HEK293 (cell line): ENCODE measurements at regions not wholly inside any gene's neighbourhood (a gene's known extent, or its start where the extent isn't known, plus 50 kb on each side); places are given as distances from the start of the nearest gene placed in this dataset.

ENCODE experiments used
- CTCF ChIA-PET: fragments of 350-600 bp; formaldehyde crosslinking; extraction: SDS; loops from one replicate; lab custom pipeline; 2021; ENCODE audit warnings: antibody characterized with exemption; lab: Yijun Ruan, JAX
- POLR2A ChIA-PET: fragments of 300-600 bp; formaldehyde crosslinking; extraction: SDS; loops from one replicate; lab custom pipeline; 2020; ENCODE audit warnings: antibody characterized with exemption, inconsistent platforms; lab: Yijun Ruan, JAX
- H3K27ac ChIP-seq: fragments of 200-500 bp; sonication (Bioruptor generic); 2 replicates; pipeline ENCODE4 v1.5.1; 2014; ENCODE audit warnings: low read depth, low read length, control low read depth, inconsistent platforms; ENCODE audit errors: extremely low read depth
- H3K36me3 ChIP-seq, 2 experiments: fragments of 200-500 bp in 1 of 2; sonication (Bioruptor generic) in 1 of 2; 1 replicate in 1 of 2; 2 replicates in 1 of 2; pipeline ENCODE4 v1.5.1; 2014 to 2017; ENCODE audit warnings: inconsistent platforms in 2 of 2, low read length in 2 of 2; ENCODE audit not compliant: control insufficient read depth in 2 of 2, insufficient read depth in 1 of 2
- H3K4me1 ChIP-seq: fragments of 200-500 bp; sonication (Bioruptor generic); 2 replicates; pipeline ENCODE4 v1.5.1; 2014; ENCODE audit warnings: mild to moderate bottlenecking, low read length, inconsistent platforms; ENCODE audit not compliant: control insufficient read depth, insufficient read depth
- H3K4me3 ChIP-seq: 2 replicates; pipeline ENCODE4 v1.5.1; 2011; ENCODE audit warnings: low read depth, mild to moderate bottlenecking, control low read depth, low read length, moderate library complexity
- H3K9me3 ChIP-seq: fragments of 200-500 bp; sonication (Bioruptor generic); 2 replicates; pipeline ENCODE4 v1.5.1; 2014; ENCODE audit warnings: low read depth, low read length, inconsistent platforms; ENCODE audit not compliant: control insufficient read depth, insufficient read depth
- GLIS1 ChIP-seq: fragments of 450-650 bp; formaldehyde crosslinking; IDR thresholded peaks from 2 replicates; pipeline ENCODE4 v1.5.1; 2016; ENCODE audit warnings: missing biosample characterization, missing genetic modification characterization
- IKZF3 ChIP-seq: fragments of 450-650 bp; IDR thresholded peaks from 2 replicates; pipeline ENCODE4 v1.5.0; 2018; ENCODE audit warnings: missing biosample characterization, mild to moderate bottlenecking, missing genetic modification characterization, moderate library complexity
- TRIM28 ChIP-seq: IDR thresholded peaks from 2 replicates; pipeline ENCODE4 v1.6.1; 2011; ENCODE audit warnings: low read length, control low read depth, borderline replicate concordance
- ZNF223 ChIP-seq: fragments of 450-650 bp; formaldehyde crosslinking; IDR thresholded peaks from 2 replicates; pipeline ENCODE4 v1.5.1; 2016; ENCODE audit warnings: missing biosample characterization, missing genetic modification characterization
- ZNF274 ChIP-seq, 2 experiments: fragments of 200-500 bp in 1 of 2; fragments of 450-650 bp in 1 of 2; sonication (Bioruptor generic) in 1 of 2; formaldehyde crosslinking in 1 of 2; IDR thresholded peaks; 2 replicates each; pipeline versions ENCODE4 v1.5.1 to v1.6.1; 2014 to 2016; ENCODE audit warnings: borderline replicate concordance in 1 of 2, inconsistent platforms in 1 of 2, low read length in 1 of 2, missing biosample characterization in 1 of 2, missing genetic modification characterization in 1 of 2
- ZNF354C ChIP-seq: fragments of 450-650 bp; formaldehyde crosslinking; IDR thresholded peaks from 2 replicates; pipeline ENCODE4 v1.5.1; 2016; ENCODE audit warnings: missing biosample characterization, missing genetic modification characterization, low read depth, borderline replicate concordance
- ZNF555 ChIP-seq: fragments of 450-650 bp; formaldehyde crosslinking; conservative IDR thresholded peaks from 2 replicates; pipeline ENCODE4 v1.5.1; 2017; ENCODE audit warnings: missing biosample characterization, mild to moderate bottlenecking, missing genetic modification characterization, inconsistent platforms
- ZNF558 ChIP-seq: fragments of 450-650 bp; formaldehyde crosslinking; IDR thresholded peaks from 2 replicates; pipeline ENCODE4 v1.5.1; 2016; ENCODE audit warnings: missing biosample characterization, missing genetic modification characterization
- ZNF585B ChIP-seq: fragments of 450-650 bp; formaldehyde crosslinking; IDR thresholded peaks from 2 replicates; pipeline ENCODE4 v1.5.1; 2016; ENCODE audit warnings: missing biosample characterization, missing genetic modification characterization
- ZNF621 ChIP-seq: fragments of 450-650 bp; formaldehyde crosslinking; IDR thresholded peaks from 2 replicates; pipeline ENCODE4 v1.5.1; 2017; ENCODE audit warnings: missing biosample characterization, missing genetic modification characterization
- ZNF791 ChIP-seq: fragments of 450-650 bp; formaldehyde crosslinking; IDR thresholded peaks from 2 replicates; pipeline ENCODE4 v1.5.1; 2016; ENCODE audit warnings: missing biosample characterization, missing genetic modification characterization
- ZSCAN16 ChIP-seq: fragments of 450-650 bp; formaldehyde crosslinking; IDR thresholded peaks from 2 replicates; pipeline ENCODE4 v1.5.1; 2016; ENCODE audit warnings: missing biosample characterization, missing genetic modification characterization
- ZXDB ChIP-seq: fragments of 450-650 bp; formaldehyde crosslinking; IDR thresholded peaks from 2 replicates; pipeline ENCODE4 v1.5.1; 2016; ENCODE audit warnings: missing biosample characterization, missing genetic modification characterization
- TF ChIP-seq, protein P1 (sequence below): fragments of 450-650 bp; formaldehyde crosslinking; IDR thresholded peaks from 2 replicates; pipeline ENCODE4 v1.5.1; 2016; ENCODE audit warnings: missing biosample characterization, missing genetic modification characterization
- TF ChIP-seq, protein P2 (sequence below): fragments of 450-650 bp; formaldehyde crosslinking; IDR thresholded peaks from 2 replicates; pipeline ENCODE4 v1.5.1; 2016; ENCODE audit warnings: missing biosample characterization, missing genetic modification characterization
- TF ChIP-seq, protein P3 (sequence below): fragments of 450-650 bp; formaldehyde crosslinking; conservative IDR thresholded peaks from 2 replicates; pipeline ENCODE4 v1.5.1; 2016; ENCODE audit warnings: low read depth, missing biosample characterization, missing genetic modification characterization
- TF ChIP-seq, protein P4 (sequence below): fragments of 450-650 bp; formaldehyde crosslinking; IDR thresholded peaks from 2 replicates; pipeline ENCODE4 v1.5.1; 2016; ENCODE audit warnings: missing biosample characterization, missing genetic modification characterization

DNA sequence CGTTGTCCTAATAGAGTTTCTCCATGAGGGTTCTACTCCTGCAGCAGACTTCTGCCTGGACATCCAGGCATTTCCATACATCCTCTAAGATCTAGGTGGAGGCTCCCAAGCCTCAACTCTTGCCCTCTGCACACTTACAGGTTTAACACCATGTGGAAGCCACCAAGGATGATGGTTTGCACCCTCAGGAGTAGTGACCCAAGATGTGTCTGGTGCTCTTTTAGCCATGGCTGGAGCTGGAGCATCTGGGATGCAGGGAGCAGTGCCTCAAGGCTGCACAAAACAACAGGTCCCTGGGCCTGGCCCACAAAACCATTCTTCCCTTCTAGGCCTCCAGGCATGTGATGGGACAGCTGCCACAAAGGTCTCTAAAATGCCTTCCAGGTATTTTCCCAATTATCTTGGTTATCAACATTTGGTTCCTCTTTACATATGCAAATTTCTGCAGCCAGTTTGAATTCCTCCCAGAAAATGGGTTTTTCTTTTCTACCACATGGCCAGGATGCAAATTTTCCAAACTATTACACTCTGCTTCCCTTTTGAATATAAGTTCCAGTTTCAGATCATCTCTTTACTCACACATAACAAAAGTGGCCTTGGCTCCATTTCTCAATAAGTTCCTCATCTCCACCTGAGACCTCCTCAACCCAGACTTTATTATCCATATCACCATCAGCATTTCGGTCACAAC, 69.5 kb upstream of the GNAZ start:
- Histone ChIP-seq H3K4me3 (no peak overlapping the region), H3K4me1 (no peaks in the 10 kb centered on the region), H3K36me3 (no peaks in the 10 kb centered on the region), H3K27ac (no peak overlapping the region), H3K9me3 (no peaks in the 10 kb centered on the region)
- POLR2A ChIA-PET, result no interaction called here
- CTCF ChIA-PET, result interaction anchor here (0.6 kb wide), 1 partner anchor 23 kb away, joined by 3 read pairs; no protein-coding TSS in a partner anchor
- peak; percentile 37; the same call in 1 of the 2 replicates for TF ChIP-seq ZNF585B (tag by site-specific recombination)
- TF ChIP-seq, protein P1, sequence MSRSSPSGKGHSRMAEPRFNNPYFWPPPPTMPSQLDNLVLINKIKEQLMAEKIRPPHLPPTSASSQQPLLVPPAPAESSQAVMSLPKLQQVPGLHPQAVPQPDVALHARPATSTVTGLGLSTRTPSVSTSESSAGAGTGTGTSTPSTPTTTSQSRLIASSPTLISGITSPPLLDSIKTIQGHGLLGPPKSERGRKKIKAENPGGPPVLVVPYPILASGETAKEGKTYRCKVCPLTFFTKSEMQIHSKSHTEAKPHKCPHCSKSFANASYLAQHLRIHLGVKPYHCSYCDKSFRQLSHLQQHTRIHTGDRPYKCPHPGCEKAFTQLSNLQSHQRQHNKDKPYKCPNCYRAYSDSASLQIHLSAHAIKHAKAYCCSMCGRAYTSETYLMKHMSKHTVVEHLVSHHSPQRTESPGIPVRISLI (tag by site-specific recombination), result no peak

DNA sequence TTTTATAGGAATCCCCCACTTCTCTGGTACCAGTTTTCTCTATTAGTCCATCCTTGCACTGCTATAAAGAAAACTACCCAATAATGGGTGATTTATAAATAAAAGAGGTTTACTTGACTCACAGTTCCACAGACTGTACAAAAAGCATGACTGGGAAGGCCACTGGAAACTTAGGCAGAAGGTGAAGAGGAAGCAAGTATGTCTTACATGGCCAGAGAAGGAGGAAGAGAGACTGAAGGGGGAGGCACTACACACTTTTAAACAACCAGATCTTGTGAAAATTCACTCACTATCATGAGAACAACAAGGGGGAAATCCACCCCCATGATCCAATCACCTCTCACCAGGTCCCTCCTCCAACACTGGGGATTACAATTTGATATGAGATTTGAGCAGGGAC, 68.9 kb upstream of the GNAZ start:
- Histone ChIP-seq H3K4me1 (no peaks in the 10 kb centered on the region), H3K4me3 (no peak overlapping the region), H3K9me3 (no peaks in the 10 kb centered on the region), H3K27ac (no peak overlapping the region), H3K36me3 (no peaks in the 10 kb centered on the region)
- ChIA-PET POLR2A (no interaction called here), CTCF (interaction anchor here (0.6 kb wide), 1 partner anchor 24 kb away, joined by 3 read pairs; no protein-coding TSS in a partner anchor)
- TF ChIP-seq, protein P2, sequence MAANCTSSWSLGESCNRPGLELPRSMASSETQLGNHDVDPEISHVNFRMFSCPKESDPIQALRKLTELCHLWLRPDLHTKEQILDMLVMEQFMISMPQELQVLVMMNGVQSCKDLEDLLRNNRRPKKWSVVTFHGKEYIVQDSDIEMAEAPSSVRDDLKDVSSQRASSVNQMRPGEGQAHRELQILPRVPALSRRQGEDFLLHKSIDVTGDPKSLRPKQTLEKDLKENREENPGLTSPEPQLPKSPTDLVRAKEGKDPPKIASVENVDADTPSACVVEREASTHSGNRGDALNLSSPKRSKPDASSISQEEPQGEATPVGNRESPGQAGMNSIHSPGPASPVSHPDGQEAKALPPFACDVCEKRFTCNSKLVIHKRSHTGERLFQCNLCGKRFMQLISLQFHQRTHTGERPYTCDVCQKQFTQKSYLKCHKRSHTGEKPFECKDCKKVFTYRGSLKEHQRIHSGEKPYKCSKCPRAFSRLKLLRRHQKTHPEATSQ (tag by site-specific recombination), result no peak
- TF ChIP-seq ZNF223 (tag by site-specific recombination) (no peak), ZNF354C (tag by site-specific recombination) (no peak), ZSCAN16 (no peak), ZNF558 (tag by site-specific recombination) (no peak), ZNF621 (tag by site-specific recombination) (no peak), ZNF585B (tag by site-specific recombination) (no peak), ZNF274 (IDR thresholded peaks at IDR 0.05; ENCODE audit: low read length) (no peak), ZNF274 (tag by site-specific recombination; IDR thresholded peaks at IDR 0.05; ENCODE audit: borderline replicate concordance) (no peak), ZNF791 (tag by site-specific recombination) (no peak), GLIS1 (tag by site-specific recombination) (no peak), ZNF555 (tag by site-specific recombination) (no peak), TRIM28 (no peak), ZXDB (tag by site-specific recombination) (no peak), IKZF3 (tag by site-specific recombination) (no peak)
- TF ChIP-seq, protein P1 (tag by site-specific recombination), result no peak
- TF ChIP-seq, protein P3, sequence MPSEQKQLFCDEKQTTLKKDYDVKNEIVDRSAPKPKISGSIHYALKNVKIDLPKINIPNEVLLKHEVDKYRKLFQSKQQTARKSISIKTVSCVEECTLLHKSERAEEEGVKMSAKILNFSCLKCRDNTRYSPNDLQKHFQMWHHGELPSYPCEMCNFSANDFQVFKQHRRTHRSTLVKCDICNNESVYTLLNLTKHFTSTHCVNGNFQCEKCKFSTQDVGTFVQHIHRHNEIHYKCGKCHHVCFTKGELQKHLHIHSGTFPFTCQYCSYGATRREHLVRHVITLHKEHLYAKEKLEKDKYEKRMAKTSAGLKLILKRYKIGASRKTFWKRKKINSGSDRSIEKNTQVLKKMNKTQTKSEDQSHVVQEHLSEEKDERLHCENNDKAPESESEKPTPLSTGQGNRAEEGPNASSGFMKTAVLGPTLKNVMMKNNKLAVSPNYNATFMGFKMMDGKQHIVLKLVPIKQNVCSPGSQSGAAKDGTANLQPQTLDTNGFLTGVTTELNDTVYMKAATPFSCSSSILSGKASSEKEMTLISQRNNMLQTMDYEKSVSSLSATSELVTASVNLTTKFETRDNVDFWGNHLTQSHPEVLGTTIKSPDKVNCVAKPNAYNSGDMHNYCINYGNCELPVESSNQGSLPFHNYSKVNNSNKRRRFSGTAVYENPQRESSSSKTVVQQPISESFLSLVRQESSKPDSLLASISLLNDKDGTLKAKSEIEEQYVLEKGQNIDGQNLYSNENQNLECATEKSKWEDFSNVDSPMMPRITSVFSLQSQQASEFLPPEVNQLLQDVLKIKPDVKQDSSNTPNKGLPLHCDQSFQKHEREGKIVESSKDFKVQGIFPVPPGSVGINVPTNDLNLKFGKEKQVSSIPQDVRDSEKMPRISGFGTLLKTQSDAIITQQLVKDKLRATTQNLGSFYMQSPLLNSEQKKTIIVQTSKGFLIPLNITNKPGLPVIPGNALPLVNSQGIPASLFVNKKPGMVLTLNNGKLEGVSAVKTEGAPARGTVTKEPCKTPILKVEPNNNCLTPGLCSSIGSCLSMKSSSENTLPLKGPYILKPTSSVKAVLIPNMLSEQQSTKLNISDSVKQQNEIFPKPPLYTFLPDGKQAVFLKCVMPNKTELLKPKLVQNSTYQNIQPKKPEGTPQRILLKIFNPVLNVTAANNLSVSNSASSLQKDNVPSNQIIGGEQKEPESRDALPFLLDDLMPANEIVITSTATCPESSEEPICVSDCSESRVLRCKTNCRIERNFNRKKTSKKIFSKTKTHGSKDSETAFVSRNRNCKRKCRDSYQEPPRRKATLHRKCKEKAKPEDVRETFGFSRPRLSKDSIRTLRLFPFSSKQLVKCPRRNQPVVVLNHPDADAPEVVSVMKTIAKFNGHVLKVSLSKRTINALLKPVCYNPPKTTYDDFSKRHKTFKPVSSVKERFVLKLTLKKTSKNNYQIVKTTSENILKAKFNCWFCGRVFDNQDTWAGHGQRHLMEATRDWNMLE (tag by site-specific recombination), result no peak
- TF ChIP-seq, protein P4, sequence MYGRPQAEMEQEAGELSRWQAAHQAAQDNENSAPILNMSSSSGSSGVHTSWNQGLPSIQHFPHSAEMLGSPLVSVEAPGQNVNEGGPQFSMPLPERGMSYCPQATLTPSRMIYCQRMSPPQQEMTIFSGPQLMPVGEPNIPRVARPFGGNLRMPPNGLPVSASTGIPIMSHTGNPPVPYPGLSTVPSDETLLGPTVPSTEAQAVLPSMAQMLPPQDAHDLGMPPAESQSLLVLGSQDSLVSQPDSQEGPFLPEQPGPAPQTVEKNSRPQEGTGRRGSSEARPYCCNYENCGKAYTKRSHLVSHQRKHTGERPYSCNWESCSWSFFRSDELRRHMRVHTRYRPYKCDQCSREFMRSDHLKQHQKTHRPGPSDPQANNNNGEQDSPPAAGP (tag by site-specific recombination), result no peak
